HL-60 (cell line): ENCODE measurements at regions not wholly inside any gene's neighbourhood (a gene's known extent, or its start where the extent isn't known, plus 50 kb on each side); places are given as distances from the start of the nearest gene placed in this dataset.

Experiments
- POLR2AphosphoS5 ChIP-seq: IDR thresholded peaks from 2 replicates; pipeline ENCODE4 v1.6.1; 2012; ENCODE audit warnings: low read depth
- TF ChIP-seq, protein P1 (sequence below): IDR thresholded peaks from one replicate; pipeline ENCODE4 v1.5.1; 2011; ENCODE audit warnings: low read length, control low read depth, inconsistent platforms; ENCODE audit not compliant: insufficient read depth
- TF ChIP-seq, protein P2 (sequence below): IDR thresholded peaks from 2 replicates; pipeline ENCODE4 v1.6.1; 2012; ENCODE audit warnings: low read depth; ENCODE audit not compliant: insufficient replicate concordance

DNA sequence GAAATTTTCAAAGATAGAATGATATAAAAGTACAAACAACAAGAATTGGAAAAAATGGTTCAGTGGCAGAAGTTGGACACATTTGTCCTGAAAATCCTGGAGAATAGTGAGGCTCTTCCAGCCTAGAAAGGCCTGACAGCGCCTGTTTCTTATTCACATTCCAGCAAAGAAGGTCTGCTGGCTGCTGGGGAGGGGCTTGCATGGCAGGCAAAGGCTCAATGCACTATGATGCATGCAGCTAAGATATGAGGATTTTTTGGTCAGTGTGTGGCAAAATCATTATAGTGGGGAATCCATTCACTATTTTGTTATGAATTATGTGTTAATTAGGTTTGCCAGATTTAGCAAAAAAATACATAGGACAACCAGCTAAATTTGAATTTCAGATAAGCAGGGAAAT lies 243.9 kb upstream of the SLC30A5 start:
- TF ChIP-seq, protein P1, sequence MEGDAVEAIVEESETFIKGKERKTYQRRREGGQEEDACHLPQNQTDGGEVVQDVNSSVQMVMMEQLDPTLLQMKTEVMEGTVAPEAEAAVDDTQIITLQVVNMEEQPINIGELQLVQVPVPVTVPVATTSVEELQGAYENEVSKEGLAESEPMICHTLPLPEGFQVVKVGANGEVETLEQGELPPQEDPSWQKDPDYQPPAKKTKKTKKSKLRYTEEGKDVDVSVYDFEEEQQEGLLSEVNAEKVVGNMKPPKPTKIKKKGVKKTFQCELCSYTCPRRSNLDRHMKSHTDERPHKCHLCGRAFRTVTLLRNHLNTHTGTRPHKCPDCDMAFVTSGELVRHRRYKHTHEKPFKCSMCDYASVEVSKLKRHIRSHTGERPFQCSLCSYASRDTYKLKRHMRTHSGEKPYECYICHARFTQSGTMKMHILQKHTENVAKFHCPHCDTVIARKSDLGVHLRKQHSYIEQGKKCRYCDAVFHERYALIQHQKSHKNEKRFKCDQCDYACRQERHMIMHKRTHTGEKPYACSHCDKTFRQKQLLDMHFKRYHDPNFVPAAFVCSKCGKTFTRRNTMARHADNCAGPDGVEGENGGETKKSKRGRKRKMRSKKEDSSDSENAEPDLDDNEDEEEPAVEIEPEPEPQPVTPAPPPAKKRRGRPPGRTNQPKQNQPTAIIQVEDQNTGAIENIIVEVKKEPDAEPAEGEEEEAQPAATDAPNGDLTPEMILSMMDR = no peak
- no peak for TF ChIP-seq POLR2AphosphoS5
- TF ChIP-seq, protein P2, sequence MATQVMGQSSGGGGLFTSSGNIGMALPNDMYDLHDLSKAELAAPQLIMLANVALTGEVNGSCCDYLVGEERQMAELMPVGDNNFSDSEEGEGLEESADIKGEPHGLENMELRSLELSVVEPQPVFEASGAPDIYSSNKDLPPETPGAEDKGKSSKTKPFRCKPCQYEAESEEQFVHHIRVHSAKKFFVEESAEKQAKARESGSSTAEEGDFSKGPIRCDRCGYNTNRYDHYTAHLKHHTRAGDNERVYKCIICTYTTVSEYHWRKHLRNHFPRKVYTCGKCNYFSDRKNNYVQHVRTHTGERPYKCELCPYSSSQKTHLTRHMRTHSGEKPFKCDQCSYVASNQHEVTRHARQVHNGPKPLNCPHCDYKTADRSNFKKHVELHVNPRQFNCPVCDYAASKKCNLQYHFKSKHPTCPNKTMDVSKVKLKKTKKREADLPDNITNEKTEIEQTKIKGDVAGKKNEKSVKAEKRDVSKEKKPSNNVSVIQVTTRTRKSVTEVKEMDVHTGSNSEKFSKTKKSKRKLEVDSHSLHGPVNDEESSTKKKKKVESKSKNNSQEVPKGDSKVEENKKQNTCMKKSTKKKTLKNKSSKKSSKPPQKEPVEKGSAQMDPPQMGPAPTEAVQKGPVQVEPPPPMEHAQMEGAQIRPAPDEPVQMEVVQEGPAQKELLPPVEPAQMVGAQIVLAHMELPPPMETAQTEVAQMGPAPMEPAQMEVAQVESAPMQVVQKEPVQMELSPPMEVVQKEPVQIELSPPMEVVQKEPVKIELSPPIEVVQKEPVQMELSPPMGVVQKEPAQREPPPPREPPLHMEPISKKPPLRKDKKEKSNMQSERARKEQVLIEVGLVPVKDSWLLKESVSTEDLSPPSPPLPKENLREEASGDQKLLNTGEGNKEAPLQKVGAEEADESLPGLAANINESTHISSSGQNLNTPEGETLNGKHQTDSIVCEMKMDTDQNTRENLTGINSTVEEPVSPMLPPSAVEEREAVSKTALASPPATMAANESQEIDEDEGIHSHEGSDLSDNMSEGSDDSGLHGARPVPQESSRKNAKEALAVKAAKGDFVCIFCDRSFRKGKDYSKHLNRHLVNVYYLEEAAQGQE = no peak
